HepG2 (cell line): ENCODE measurements at regions not wholly inside any gene's neighbourhood (a gene's known extent, or its start where the extent isn't known, plus 50 kb on each side); places are given as distances from the start of the nearest gene placed in this dataset.

ENCODE experiments used
- ATAC-seq: fragments of 200-7000 bp; cut with Tn5 transposase; 3 replicates; pipeline ENCODE4 v1.9.1; 2020; ENCODE audit warnings: mild to moderate bottlenecking, moderate library complexity
- BruUV-seq: library from RNA; stranded (reverse); fragments of 400-500 nt; replicated peaks from 2 replicates; lab custom pipeline; 2021; lab: Mats Ljungman, UMichigan
- CTCF ChIA-PET: fragments of 300-600 bp; formaldehyde crosslinking; extraction: SDS; loops from one replicate; lab custom pipeline; 2021; ENCODE audit warnings: low total read pairs, inconsistent platforms, low intra/inter-chr PET ratio; lab: Yijun Ruan, JAX
- POLR2A ChIA-PET: fragments of 350-600 bp; sonication (Branson Sonifier 250); formaldehyde crosslinking; loops from one replicate; lab custom pipeline; 2020; ENCODE audit warnings: antibody characterized with exemption, inconsistent platforms; lab: Yijun Ruan, JAX
- DNase-seq: peaks from one replicate; pipeline ENCODE4 v3.0.0-alpha.2; 2015; ENCODE audit warnings: low spot score
- FAIRE-seq: peaks from 3 replicates; lab custom pipeline; 2011; peaks lifted over from hg19 to GRCh38; lab: Jason Lieb, UNC
- H2AFZ ChIP-seq: one replicate; pipeline ENCODE4 v1.6.1; 2011; ENCODE audit warnings: low read length, inconsistent platforms
- H3K27ac ChIP-seq: fragments of 300-600 bp; 3 replicates; pipeline ENCODE4 v1.8.0; 2011; ENCODE audit warnings: mixed run types, mild to moderate bottlenecking, mixed read lengths, low read length, inconsistent platforms; ENCODE audit not compliant: insufficient read depth; ENCODE audit errors: extremely low read length
- H3K27me3 ChIP-seq, 2 experiments: fragments of 200-600 bp in 1 of 2; 2 replicates in 1 of 2; 3 replicates in 1 of 2; pipeline versions ENCODE4 v1.6.0 to v1.8.0; 2011; ENCODE audit warnings: low read length in 2 of 2, mild to moderate bottlenecking in 2 of 2, moderate library complexity in 2 of 2, inconsistent platforms in 1 of 2; ENCODE audit not compliant: insufficient read depth in 2 of 2, control insufficient read depth in 1 of 2
- H3K36me3 ChIP-seq, 2 experiments: fragments of 200-600 bp in 1 of 2; replicated peaks in 1 of 2; 2 replicates in 1 of 2; 3 replicates in 1 of 2; pipeline versions ENCODE4 v1.5.1 to v1.8.0; 2011; ENCODE audit warnings: low read length in 2 of 2, inconsistent platforms in 1 of 2; ENCODE audit not compliant: insufficient read depth in 2 of 2, control insufficient read depth in 1 of 2
- H3K4me1 ChIP-seq: 2 replicates; pipeline ENCODE4 v1.5.1; 2012; ENCODE audit warnings: low read length, inconsistent platforms; ENCODE audit not compliant: insufficient read depth
- H3K4me2 ChIP-seq: 2 replicates; pipeline ENCODE4 v1.6.0; 2011; ENCODE audit warnings: low read depth, low read length, inconsistent platforms
- H3K4me3 ChIP-seq, 3 experiments: fragments of 200-600 bp in 1 of 3; sonication (generic), shearing (Covaris generic) in 1 of 3; replicated peaks in 1 of 3; 2 replicates each; pipeline ENCODE4 v1.5.1; 2011 to 2016; ENCODE audit warnings: low read length in 3 of 3, inconsistent platforms in 2 of 3, low read depth in 2 of 3, mild to moderate bottlenecking in 2 of 3, control low read depth in 1 of 3, mixed read lengths in 1 of 3; ENCODE audit not compliant: insufficient read depth in 1 of 3
- H3K79me2 ChIP-seq: one replicate; pipeline ENCODE4 v1.6.1; 2011; ENCODE audit warnings: low read length, inconsistent platforms; ENCODE audit not compliant: insufficient read depth
- H3K9ac ChIP-seq: 2 replicates; pipeline ENCODE4 v1.6.0; 2011; ENCODE audit warnings: mild to moderate bottlenecking, low read depth, low read length, inconsistent platforms; ENCODE audit not compliant: insufficient read depth
- H3K9me3 ChIP-seq: 2 replicates; pipeline ENCODE4 v1.5.1; 2012; ENCODE audit warnings: mild to moderate bottlenecking, low read length
- H4K20me1 ChIP-seq: 2 replicates; pipeline ENCODE4 v1.6.0; 2011; ENCODE audit warnings: inconsistent platforms, mild to moderate bottlenecking, low read length, moderate library complexity; ENCODE audit not compliant: insufficient read depth
- ARNT ChIP-seq: fragments of 450-650 bp; IDR thresholded peaks from 2 replicates; pipeline ENCODE4 v1.6.1; 2017
- BRF2 ChIP-seq: sonication (generic); formaldehyde crosslinking; IDR thresholded peaks from 2 replicates; pipeline ENCODE4 v1.8.1; 2022; ENCODE audit warnings: mild to moderate bottlenecking, missing genetic modification reagents
- CENPBD1 ChIP-seq: sonication (generic); formaldehyde crosslinking; IDR thresholded peaks from 2 replicates; pipeline ENCODE4 v1.8.0; 2022; ENCODE audit warnings: missing genetic modification reagents, low read depth, mild to moderate bottlenecking, borderline replicate concordance
- ELK4 ChIP-seq: sonication (generic); formaldehyde crosslinking; IDR thresholded peaks from 2 replicates; pipeline ENCODE4 v1.9.0; 2021; ENCODE audit warnings: missing genetic modification reagents, borderline replicate concordance
- EP300 ChIP-seq, 3 experiments: sonication (generic) in 1 of 3; formaldehyde crosslinking in 1 of 3; IDR thresholded peaks; 2 replicates each; pipeline versions ENCODE4 v1.5.1 to v1.6.1; 2011 to 2020; ENCODE audit warnings: low read depth in 2 of 3, low read length in 2 of 3, borderline replicate concordance in 1 of 3, improper control_type of control experiment in 1 of 3, mild to moderate bottlenecking in 1 of 3, missing genetic modification reagents in 1 of 3, moderate library complexity in 1 of 3
- GATAD2A ChIP-seq: IDR thresholded peaks from 2 replicates; pipeline ENCODE4 v1.6.1; 2016
- IRF1 ChIP-seq: sonication (generic); formaldehyde crosslinking; IDR thresholded peaks from 2 replicates; pipeline ENCODE4 v1.4.0; 2020; ENCODE audit warnings: low read depth, mild to moderate bottlenecking, missing genetic modification reagents
- JUNB ChIP-seq: sonication (generic); formaldehyde crosslinking; IDR thresholded peaks from 2 replicates; pipeline ENCODE4 v1.8.0; 2022; ENCODE audit warnings: missing genetic modification reagents, mild to moderate bottlenecking, borderline replicate concordance
- KDM1A ChIP-seq: IDR thresholded peaks from 2 replicates; pipeline ENCODE4 v1.6.1; 2016; ENCODE audit warnings: missing compliant biosample characterization
- RORA ChIP-seq: sonication (generic); formaldehyde crosslinking; IDR thresholded peaks from 2 replicates; pipeline ENCODE4 v1.5.0; 2020; ENCODE audit warnings: mild to moderate bottlenecking, missing genetic modification reagents, moderate library complexity
- ZMYM3 ChIP-seq: sonication (generic); formaldehyde crosslinking; IDR thresholded peaks from 2 replicates; pipeline ENCODE4 v1.5.1; 2020; ENCODE audit warnings: mild to moderate bottlenecking, missing genetic modification reagents
- ZNF18 ChIP-seq: sonication (generic); formaldehyde crosslinking; IDR thresholded peaks from 2 replicates; pipeline ENCODE4 v1.8.0; 2022; ENCODE audit warnings: mild to moderate bottlenecking, missing genetic modification reagents; ENCODE audit not compliant: insufficient replicate concordance
- ZNF317 ChIP-seq: sonication (generic); formaldehyde crosslinking; IDR thresholded peaks from 2 replicates; pipeline ENCODE4 v1.5.0; 2020; ENCODE audit warnings: mild to moderate bottlenecking, missing genetic modification reagents
- ZNF441 ChIP-seq: sonication (generic); formaldehyde crosslinking; IDR thresholded peaks from 2 replicates; pipeline ENCODE4 v1.7.0; 2021; ENCODE audit warnings: missing genetic modification reagents, borderline replicate concordance
- ZSCAN29 ChIP-seq: sonication (generic); formaldehyde crosslinking; conservative IDR thresholded peaks from 2 replicates; pipeline ENCODE4 v1.4.0; 2020; ENCODE audit warnings: mild to moderate bottlenecking, missing genetic modification reagents
- WGBS: methylation state at CpG from one replicate; pipeline ENCODE4 v1.1.6; 2017; ENCODE audit warnings: low lambda C conversion rate; 5-methylcytosine and 5-hydroxymethylcytosine counted together
- in situ Hi-C: cut with HindIII; loops from 2 replicates; pipeline ENCODE4 v1.10.0; 2017; ENCODE audit warnings: low pct_unique_long_range_greater_than_20kb; ENCODE audit not compliant: extremely low pct_ligation_motif_present
- intact Hi-C: fragments of 100-400 bp; cut with micrococcal nuclease; formaldehyde crosslinking; loops from one replicate; pipeline ENCODE4 v1.10.0; 2022; ENCODE audit not compliant: unreplicated experiment

- CTCF ChIA-PET = no interaction called here
- 10% methylated on average over 2 of the region's 3 CpGs for WGBS
- no peaks in the 10 kb centered on the region for H4K20me1 ChIP-seq
- DNase-seq (no peak), FAIRE-seq (no peak), ATAC-seq (no peak)
- no peaks in the 10 kb centered on the region for H3K79me2 ChIP-seq
- H3K4me2 ChIP-seq = no peak overlapping the region
- in situ Hi-C loops = no loop called here
- no peaks in the 10 kb centered on the region for H3K27me3 ChIP-seq
- POLR2A ChIA-PET = no interaction called here
- no peak overlapping the region for H2AFZ ChIP-seq
- H3K9me3 ChIP-seq = peaks cover 51% of the 10 kb centered on the region
- H3K4me1 ChIP-seq = no peaks in the 10 kb centered on the region
- BruUV-seq = no TSS peak
- H3K9ac ChIP-seq = no peak overlapping the region
- no peak overlapping the region for H3K4me3 ChIP-seq
- H3K36me3 ChIP-seq = no peaks in the 10 kb centered on the region
- H3K27ac ChIP-seq = no peak overlapping the region
- TF ChIP-seq ARNT (no peak), JUNB (CRISPR knock-in tag) (no peak), ZSCAN29 (CRISPR knock-in tag) (no peak), RORA (CRISPR knock-in tag) (no peak), CENPBD1 (CRISPR knock-in tag) (no peak), KDM1A (CRISPR knock-in tag) (no peak), ZNF441 (CRISPR knock-in tag) (no peak), GATAD2A (no peak)
- intact Hi-C loops = no loop called here
These were observed 534.0 kb downstream of the ARAP2 start for GRCh38 chr4:35710343-35710742.

GRCh38 chr4:35711127-35711526, 533.2 kb downstream of the ARAP2 start:
- H3K27me3 ChIP-seq = no peaks in the 10 kb centered on the region
- H3K4me2 ChIP-seq = no peak overlapping the region
- H2AFZ ChIP-seq = no peak overlapping the region
- no TSS peak for BruUV-seq
- H3K36me3 ChIP-seq = no peaks in the 10 kb centered on the region
- intact Hi-C loops (no loop called here), in situ Hi-C loops (no loop called here)
- CTCF ChIA-PET = no interaction called here
- H3K4me3 ChIP-seq = no peak overlapping the region
- ATAC-seq = no peak
- 0% methylated on average over 2 of the region's 2 CpGs for WGBS
- no peak overlapping the region for H3K9ac ChIP-seq
- TF ChIP-seq ELK4 (CRISPR knock-in tag) (no peak), IRF1 (CRISPR knock-in tag) (no peak), ZMYM3 (no peak), ZNF18 (no peak), ZNF317 (CRISPR knock-in tag) (no peak), BRF2 (CRISPR knock-in tag) (no peak), EP300 (IDR thresholded peaks at IDR 0.05; ENCODE audit: low read depth in 2 of 2, low read length in 2 of 2) (no peak), EP300 (CRISPR knock-in tag; IDR thresholded peaks at IDR 0.05; ENCODE audit: borderline replicate concordance) (no peak)
- no peak overlapping the region for H3K27ac ChIP-seq
- no peaks in the 10 kb centered on the region for H3K79me2 ChIP-seq
- DNase-seq = no peak
- no peaks in the 10 kb centered on the region for H4K20me1 ChIP-seq
- no peak for FAIRE-seq
- no peaks in the 10 kb centered on the region for H3K4me1 ChIP-seq
- POLR2A ChIA-PET = no interaction called here
- H3K9me3 ChIP-seq = peaks cover 51% of the 10 kb centered on the region
